HCT116 (cell line): ENCODE measurements at regions not wholly inside any gene's neighbourhood (a gene's known extent, or its start where the extent isn't known, plus 50 kb on each side); places are given as distances from the start of the nearest gene placed in this dataset.

ENCODE experiments used
- ATAC-seq: fragments of 200-7000 bp; cut with Tn5 transposase; 2 replicates; pipeline ENCODE4 v1.9.1; 2020; ENCODE audit warnings: mild to moderate bottlenecking, moderate library complexity
- BruUV-seq: library from RNA; stranded (reverse); fragments of 400-500 nt; replicated peaks from 2 replicates; lab custom pipeline; 2021; lab: Mats Ljungman, UMichigan
- CTCF ChIA-PET: fragments of 300-600 bp; sonication (Branson Sonifier 250); formaldehyde crosslinking; loops from one replicate; lab custom pipeline; 2021; ENCODE audit warnings: antibody characterized with exemption; lab: Charles Lee
- POLR2A ChIA-PET: fragments of 300-600, 350-600 bp; sonication (Branson Sonifier 250); formaldehyde crosslinking; loops from one replicate; lab custom pipeline; 2021; ENCODE audit warnings: antibody characterized with exemption; lab: Charles Lee
- RAD21 ChIA-PET, 2 experiments: fragments of 300-600 bp; sonication (Branson Sonifier 250); formaldehyde crosslinking; loops; one replicate each; lab custom pipeline; 2023; ENCODE audit warnings: low total read pairs in 2 of 2; ENCODE audit not compliant: uncharacterized antibody in 2 of 2, unreplicated experiment in 2 of 2, low non-redundant PET in 1 of 2; lab: Charles Lee
- DNase-seq: peaks from one replicate; pipeline ENCODE4 v3.0.0-alpha.2; 2010; ENCODE audit warnings: low read depth, low spot score
- H2AFZ ChIP-seq: fragments of 200-600 bp; shearing (Covaris generic), sonication (generic); 2 replicates; pipeline ENCODE4 v1.6.1; 2017; ENCODE audit warnings: low read depth, mixed run types, mixed read lengths, antibody characterized with exemption, low read length; ENCODE audit not compliant: poor library complexity, severe bottlenecking
- H3K27ac ChIP-seq: 2 replicates; pipeline ENCODE4 v1.5.1; 2012; ENCODE audit warnings: low read depth, low read length
- H3K27me3 ChIP-seq: fragments of 200-600 bp; sonication (generic); 2 replicates; pipeline ENCODE4 v1.6.1; 2016; ENCODE audit warnings: mixed run types, low read length, mixed read lengths; ENCODE audit not compliant: insufficient read depth
- H3K36me3 ChIP-seq, 2 experiments: fragments of 200-500 bp in 1 of 2; fragments of 200-600 bp in 1 of 2; sonication (Bioruptor generic) in 1 of 2; sonication (generic) in 1 of 2; 2 replicates each; pipeline versions ENCODE4 v1.5.1 to v1.6.1; 2014 to 2016; ENCODE audit warnings: low read length in 2 of 2, inconsistent platforms in 1 of 2, mixed read lengths in 1 of 2, mixed run types in 1 of 2; ENCODE audit not compliant: insufficient read depth in 2 of 2, control insufficient read depth in 1 of 2
- H3K4me1 ChIP-seq, 2 experiments: fragments of 200-600 bp in 1 of 2; sonication (generic) in 1 of 2; 2 replicates each; pipeline versions ENCODE4 v1.5.1 to v1.6.1; 2012 to 2017; ENCODE audit warnings: low read length in 2 of 2, inconsistent platforms in 1 of 2, mild to moderate bottlenecking in 1 of 2, mixed read lengths in 1 of 2, mixed run types in 1 of 2, moderate library complexity in 1 of 2; ENCODE audit not compliant: insufficient read depth in 2 of 2, control insufficient read depth in 1 of 2
- H3K4me2 ChIP-seq: fragments of 200-600 bp; sonication (generic); 2 replicates; pipeline ENCODE4 v1.6.1; 2017; ENCODE audit warnings: mixed run types, low read length, mixed read lengths
- H3K4me3 ChIP-seq, 2 experiments: fragments of 200-600 bp in 1 of 2; sonication (generic) in 1 of 2; replicated peaks in 1 of 2; 2 replicates each; pipeline ENCODE4 v1.5.1; 2011 to 2016; ENCODE audit warnings: low read length in 2 of 2, control low read depth in 1 of 2, low read depth in 1 of 2, mild to moderate bottlenecking in 1 of 2, mixed read lengths in 1 of 2, mixed run types in 1 of 2
- H3K79me2 ChIP-seq: fragments of 200-600 bp; sonication (generic); 2 replicates; pipeline ENCODE4 v1.6.1; 2017; ENCODE audit warnings: mild to moderate bottlenecking, mixed run types, low read length, moderate library complexity, mixed read lengths; ENCODE audit not compliant: insufficient read depth
- H3K9ac ChIP-seq: fragments of 200-600 bp; sonication (generic); 2 replicates; pipeline ENCODE4 v1.6.1; 2016; ENCODE audit warnings: low read length, mixed read lengths
- H3K9me2 ChIP-seq: fragments of 200-600 bp; sonication (generic), shearing (Covaris generic); 2 replicates; pipeline ENCODE4 v1.6.1; 2017; ENCODE audit warnings: mixed run types, mild to moderate bottlenecking, moderate library complexity; ENCODE audit not compliant: insufficient read depth
- H3K9me3 ChIP-seq, 2 experiments: fragments of 200-500 bp in 1 of 2; fragments of 200-600 bp in 1 of 2; sonication (Bioruptor generic) in 1 of 2; sonication (generic) in 1 of 2; 2 replicates each; pipeline ENCODE4 v1.6.1; 2014 to 2017; ENCODE audit warnings: low read length in 2 of 2, mixed read lengths in 2 of 2, inconsistent platforms in 1 of 2, low read depth in 1 of 2, mild to moderate bottlenecking in 1 of 2, mixed run types in 1 of 2, moderate library complexity in 1 of 2; ENCODE audit not compliant: control insufficient read depth in 1 of 2, insufficient read depth in 1 of 2
- H4K20me1 ChIP-seq: fragments of 200-600 bp; sonication (generic), shearing (Covaris generic); 2 replicates; pipeline ENCODE4 v1.6.1; 2017; ENCODE audit warnings: mixed run types, mild to moderate bottlenecking, moderate library complexity; ENCODE audit not compliant: insufficient read depth
- CBX3 ChIP-seq: IDR thresholded peaks from 2 replicates; pipeline ENCODE4 v1.6.1; 2012; ENCODE audit warnings: low read depth
- JUND ChIP-seq: IDR thresholded peaks from 2 replicates; pipeline ENCODE4 v1.6.1; 2012
- POLR2AphosphoS5 ChIP-seq: IDR thresholded peaks from 2 replicates; pipeline ENCODE4 v1.6.1; 2011; ENCODE audit warnings: mild to moderate bottlenecking, low read depth, low read length, moderate library complexity
- REST ChIP-seq: IDR thresholded peaks from 2 replicates; pipeline ENCODE4 v1.6.1; 2012; ENCODE audit warnings: low read depth
- TCF7L2 ChIP-seq: IDR thresholded peaks from 2 replicates; pipeline ENCODE4 v1.7.0; 2011; ENCODE audit warnings: borderline replicate concordance, inconsistent platforms; ENCODE audit not compliant: insufficient read depth, insufficient read length; ENCODE audit errors: extremely low read depth
- ZFX ChIP-seq: fragments of 450-650 bp; IDR thresholded peaks from 2 replicates; pipeline ENCODE4 v1.6.1; 2017
- intact Hi-C: fragments of 100-400 bp; cut with micrococcal nuclease; formaldehyde crosslinking; loops from 2 replicates; pipeline ENCODE4 v1.10.0; 2022
- TF ChIP-seq, protein P1 (sequence below), 3 experiments: fragments of 200-600 bp in 1 of 3; sonication (generic) in 1 of 3; IDR thresholded peaks in 2 of 3; conservative IDR thresholded peaks in 1 of 3; 2 replicates each; pipeline ENCODE4 v1.5.1; 2012 to 2017; ENCODE audit warnings: low read depth in 2 of 3, low read length in 2 of 3, antibody characterized with exemption in 1 of 3, borderline replicate concordance in 1 of 3, control low read depth in 1 of 3, mild to moderate bottlenecking in 1 of 3, mixed read lengths in 1 of 3, mixed run types in 1 of 3, moderate library complexity in 1 of 3; ENCODE audit not compliant: insufficient read depth in 1 of 3
- TF ChIP-seq, protein P2 (sequence below): IDR thresholded peaks from 2 replicates; pipeline ENCODE4 v1.6.1; 2012

DNA sequence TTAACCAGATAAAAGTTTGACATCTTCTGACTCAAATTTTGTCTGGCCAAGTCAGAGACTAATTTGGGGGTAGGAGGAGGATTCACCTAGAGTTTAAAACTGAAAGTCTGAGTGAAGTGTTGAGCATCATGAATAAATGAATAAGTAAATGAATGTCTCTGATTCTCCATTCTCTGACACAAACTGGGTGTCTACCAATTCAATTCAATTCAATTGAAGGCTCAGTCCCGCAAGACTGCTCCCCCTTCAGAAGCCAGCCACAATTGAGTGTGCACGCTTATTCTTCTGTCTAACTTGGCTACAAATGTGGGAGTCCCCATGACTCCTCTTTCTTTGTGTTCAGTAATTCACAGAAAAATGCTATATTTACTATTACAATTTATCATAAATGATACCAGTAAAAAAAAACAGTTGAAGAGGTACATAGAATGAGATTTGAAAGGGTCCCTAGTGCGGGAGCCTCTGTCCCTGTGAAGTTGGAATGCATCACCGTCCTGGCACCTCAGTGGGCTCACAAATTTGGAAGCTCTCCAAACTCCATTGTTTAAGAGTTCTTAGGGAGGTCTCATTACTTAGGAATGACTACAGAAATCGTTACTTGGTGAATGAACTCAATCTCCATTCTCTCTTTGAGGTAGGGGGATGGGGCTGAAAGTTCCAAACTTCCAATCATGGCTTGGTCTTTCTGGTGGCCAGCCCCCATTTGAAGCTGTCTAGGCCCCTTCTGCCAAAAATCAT, 243.7 kb upstream of the PHYHIPL start:
- intact Hi-C loops = no loop called here

More for the DNA sequence above, 243.7 kb upstream of the PHYHIPL start:
- Histone ChIP-seq H4K20me1 (no peaks in the 10 kb centered on the region), H3K9me2 (no peaks in the 10 kb centered on the region), H3K36me3 (no peaks in the 10 kb centered on the region), H3K9ac (no peak overlapping the region), H3K27ac (no peak overlapping the region), H3K79me2 (no peaks in the 10 kb centered on the region)
- RAD21 ChIA-PET = no interaction called here
- POLR2A ChIA-PET = no interaction called here
- TF ChIP-seq, protein P1, sequence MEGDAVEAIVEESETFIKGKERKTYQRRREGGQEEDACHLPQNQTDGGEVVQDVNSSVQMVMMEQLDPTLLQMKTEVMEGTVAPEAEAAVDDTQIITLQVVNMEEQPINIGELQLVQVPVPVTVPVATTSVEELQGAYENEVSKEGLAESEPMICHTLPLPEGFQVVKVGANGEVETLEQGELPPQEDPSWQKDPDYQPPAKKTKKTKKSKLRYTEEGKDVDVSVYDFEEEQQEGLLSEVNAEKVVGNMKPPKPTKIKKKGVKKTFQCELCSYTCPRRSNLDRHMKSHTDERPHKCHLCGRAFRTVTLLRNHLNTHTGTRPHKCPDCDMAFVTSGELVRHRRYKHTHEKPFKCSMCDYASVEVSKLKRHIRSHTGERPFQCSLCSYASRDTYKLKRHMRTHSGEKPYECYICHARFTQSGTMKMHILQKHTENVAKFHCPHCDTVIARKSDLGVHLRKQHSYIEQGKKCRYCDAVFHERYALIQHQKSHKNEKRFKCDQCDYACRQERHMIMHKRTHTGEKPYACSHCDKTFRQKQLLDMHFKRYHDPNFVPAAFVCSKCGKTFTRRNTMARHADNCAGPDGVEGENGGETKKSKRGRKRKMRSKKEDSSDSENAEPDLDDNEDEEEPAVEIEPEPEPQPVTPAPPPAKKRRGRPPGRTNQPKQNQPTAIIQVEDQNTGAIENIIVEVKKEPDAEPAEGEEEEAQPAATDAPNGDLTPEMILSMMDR (IDR thresholded peaks at IDR 0.05 in 2 of 3, conservative IDR thresholded peaks at IDR 0.05 in 1 of 3; ENCODE audit: borderline replicate concordance in 1 of 3, insufficient read depth in 1 of 3, low read depth in 2 of 3, low read length in 2 of 3) = no peak
- TF ChIP-seq POLR2AphosphoS5 (no peak), CBX3 (no peak), ZFX (no peak), TCF7L2 (no peak), REST (no peak), JUND (no peak)
- TF ChIP-seq, protein P2, sequence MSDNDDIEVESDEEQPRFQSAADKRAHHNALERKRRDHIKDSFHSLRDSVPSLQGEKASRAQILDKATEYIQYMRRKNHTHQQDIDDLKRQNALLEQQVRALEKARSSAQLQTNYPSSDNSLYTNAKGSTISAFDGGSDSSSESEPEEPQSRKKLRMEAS = no peak
- TF ChIP-seq, all 23 proteins: peak for 0
- H3K9me3 ChIP-seq = no peaks in the 10 kb centered on the region
- H2AFZ ChIP-seq = peak overlapping the region; percentile 70
- no peak overlapping the region for H3K4me2 ChIP-seq
- H3K4me3 ChIP-seq = no peak overlapping the region
- no TSS peak for BruUV-seq
- no peaks in the 10 kb centered on the region for H3K4me1 ChIP-seq
- CTCF ChIA-PET = no interaction called here
- DNase-seq (no peak), ATAC-seq (no peak)
- H3K27me3 ChIP-seq = no peaks in the 10 kb centered on the region
